K562 (cell line): ENCODE measurements at regions not wholly inside any gene's neighbourhood (a gene's known extent, or its start where the extent isn't known, plus 50 kb on each side); places are given as distances from the start of the nearest gene placed in this dataset.

Source experiments
- CBX3 ChIP-seq, 2 experiments: IDR thresholded peaks; 1 replicate in 1 of 2; 2 replicates in 1 of 2; pipeline ENCODE4 v1.6.1; 2012; ENCODE audit warnings: inconsistent platforms in 2 of 2, low read length in 2 of 2, borderline replicate concordance in 1 of 2, control low read depth in 1 of 2
- CTCF ChIP-seq, 3 experiments: IDR thresholded peaks in 2 of 3; conservative IDR thresholded peaks in 1 of 3; 2 replicates each; pipeline ENCODE4 v1.5.1; 2011 to 2012; ENCODE audit warnings: low read length in 3 of 3, mild to moderate bottlenecking in 3 of 3, control low read depth in 2 of 3, improper control_type of control experiment in 1 of 3, inconsistent platforms in 1 of 3, low read depth in 1 of 3, mixed read lengths in 1 of 3, moderate library complexity in 1 of 3; ENCODE audit not compliant: insufficient read depth in 2 of 3
- DPF2 ChIP-seq: fragments of 450-650 bp; IDR thresholded peaks from 2 replicates; pipeline ENCODE4 v1.6.1; 2016
- E2F3 ChIP-seq: fragments of 250-450 bp; sonication (Bioruptor Pico); IDR thresholded peaks from 2 replicates; pipeline ENCODE4 v1.4.0; 2020; ENCODE audit warnings: mild to moderate bottlenecking
- EZH2 ChIP-seq: IDR thresholded peaks from 2 replicates; pipeline ENCODE4 v1.6.1; 2012; ENCODE audit warnings: low read depth, mild to moderate bottlenecking, inconsistent platforms, low read length, borderline replicate concordance
- GTF2F1 ChIP-seq: IDR thresholded peaks from 2 replicates; pipeline ENCODE4 v1.6.1; 2011; ENCODE audit warnings: low read depth, low read length, improper control_type of control experiment
- HDAC1 ChIP-seq, 2 experiments: fragments of 450-650 bp; IDR thresholded peaks; 2 replicates each; pipeline ENCODE4 v1.6.1; 2016 to 2017; ENCODE audit warnings: inconsistent platforms in 1 of 2, mild to moderate bottlenecking in 1 of 2, moderate library complexity in 1 of 2
- MYC ChIP-seq, 2 experiments: fragments of 250-450 bp in 1 of 2; sonication (Bioruptor Pico) in 1 of 2; IDR thresholded peaks; 2 replicates each; pipeline versions ENCODE4 v1.5.1 to v1.6.1; 2012 to 2021; ENCODE audit warnings: low read depth in 2 of 2, borderline replicate concordance in 1 of 2, improper control_type of control experiment in 1 of 2, low read length in 1 of 2, mild to moderate bottlenecking in 1 of 2, moderate library complexity in 1 of 2
- POLR2A ChIP-seq: fragments of 450-650 bp; conservative IDR thresholded peaks from 2 replicates; pipeline ENCODE4 v1.6.1; 2016
- POLR2AphosphoS5 ChIP-seq: IDR thresholded peaks from 2 replicates; pipeline ENCODE4 v1.6.1; 2011; ENCODE audit warnings: mild to moderate bottlenecking, low read depth, low read length, moderate library complexity; ENCODE audit not compliant: control insufficient read depth, insufficient read depth
- TAF1 ChIP-seq: IDR thresholded peaks from 2 replicates; pipeline ENCODE4 v1.6.1; 2011; ENCODE audit warnings: mild to moderate bottlenecking, low read length, moderate library complexity; ENCODE audit not compliant: insufficient read depth, control insufficient read depth, severe bottlenecking; ENCODE audit errors: extremely low read depth
- XRCC3 ChIP-seq: fragments of 450-650 bp; IDR thresholded peaks from 2 replicates; pipeline ENCODE4 v1.6.1; 2017; ENCODE audit warnings: mild to moderate bottlenecking, moderate library complexity
- ZNF324 ChIP-seq: fragments of 250-450 bp; sonication (Bioruptor Pico); IDR thresholded peaks from 2 replicates; pipeline ENCODE4 v1.4.0; 2020; ENCODE audit warnings: mild to moderate bottlenecking
- TF ChIP-seq, protein P1 (sequence below): fragments of 200-600 bp; sonication (generic); IDR thresholded peaks from one replicate; pipeline ENCODE4 v1.6.1; 2012; ENCODE audit warnings: mild to moderate bottlenecking, low read depth, low read length, inconsistent platforms

- TF ChIP-seq ZNF324 (CRISPR knock-in tag): no peak
- no peak for TF ChIP-seq POLR2AphosphoS5
- no peak for TF ChIP-seq E2F3 (CRISPR knock-in tag)
- no peak for TF ChIP-seq TAF1
- no peak for TF ChIP-seq CBX3 (IDR thresholded peaks at IDR 0.05; ENCODE audit: borderline replicate concordance in 1 of 2, low read length in 2 of 2)
- no peak for TF ChIP-seq EZH2
- no peak for TF ChIP-seq XRCC3
- no peak for TF ChIP-seq POLR2A
- TF ChIP-seq DPF2: no peak
- no peak for TF ChIP-seq GTF2F1
- no peak for TF ChIP-seq HDAC1 (IDR thresholded peaks at IDR 0.05)
- TF ChIP-seq MYC (IDR thresholded peaks at IDR 0.05; ENCODE audit: low read depth, low read length): no peak
- no peak for TF ChIP-seq MYC (CRISPR knock-in tag; IDR thresholded peaks at IDR 0.05; ENCODE audit: borderline replicate concordance, low read depth)
- TF ChIP-seq, protein P1, sequence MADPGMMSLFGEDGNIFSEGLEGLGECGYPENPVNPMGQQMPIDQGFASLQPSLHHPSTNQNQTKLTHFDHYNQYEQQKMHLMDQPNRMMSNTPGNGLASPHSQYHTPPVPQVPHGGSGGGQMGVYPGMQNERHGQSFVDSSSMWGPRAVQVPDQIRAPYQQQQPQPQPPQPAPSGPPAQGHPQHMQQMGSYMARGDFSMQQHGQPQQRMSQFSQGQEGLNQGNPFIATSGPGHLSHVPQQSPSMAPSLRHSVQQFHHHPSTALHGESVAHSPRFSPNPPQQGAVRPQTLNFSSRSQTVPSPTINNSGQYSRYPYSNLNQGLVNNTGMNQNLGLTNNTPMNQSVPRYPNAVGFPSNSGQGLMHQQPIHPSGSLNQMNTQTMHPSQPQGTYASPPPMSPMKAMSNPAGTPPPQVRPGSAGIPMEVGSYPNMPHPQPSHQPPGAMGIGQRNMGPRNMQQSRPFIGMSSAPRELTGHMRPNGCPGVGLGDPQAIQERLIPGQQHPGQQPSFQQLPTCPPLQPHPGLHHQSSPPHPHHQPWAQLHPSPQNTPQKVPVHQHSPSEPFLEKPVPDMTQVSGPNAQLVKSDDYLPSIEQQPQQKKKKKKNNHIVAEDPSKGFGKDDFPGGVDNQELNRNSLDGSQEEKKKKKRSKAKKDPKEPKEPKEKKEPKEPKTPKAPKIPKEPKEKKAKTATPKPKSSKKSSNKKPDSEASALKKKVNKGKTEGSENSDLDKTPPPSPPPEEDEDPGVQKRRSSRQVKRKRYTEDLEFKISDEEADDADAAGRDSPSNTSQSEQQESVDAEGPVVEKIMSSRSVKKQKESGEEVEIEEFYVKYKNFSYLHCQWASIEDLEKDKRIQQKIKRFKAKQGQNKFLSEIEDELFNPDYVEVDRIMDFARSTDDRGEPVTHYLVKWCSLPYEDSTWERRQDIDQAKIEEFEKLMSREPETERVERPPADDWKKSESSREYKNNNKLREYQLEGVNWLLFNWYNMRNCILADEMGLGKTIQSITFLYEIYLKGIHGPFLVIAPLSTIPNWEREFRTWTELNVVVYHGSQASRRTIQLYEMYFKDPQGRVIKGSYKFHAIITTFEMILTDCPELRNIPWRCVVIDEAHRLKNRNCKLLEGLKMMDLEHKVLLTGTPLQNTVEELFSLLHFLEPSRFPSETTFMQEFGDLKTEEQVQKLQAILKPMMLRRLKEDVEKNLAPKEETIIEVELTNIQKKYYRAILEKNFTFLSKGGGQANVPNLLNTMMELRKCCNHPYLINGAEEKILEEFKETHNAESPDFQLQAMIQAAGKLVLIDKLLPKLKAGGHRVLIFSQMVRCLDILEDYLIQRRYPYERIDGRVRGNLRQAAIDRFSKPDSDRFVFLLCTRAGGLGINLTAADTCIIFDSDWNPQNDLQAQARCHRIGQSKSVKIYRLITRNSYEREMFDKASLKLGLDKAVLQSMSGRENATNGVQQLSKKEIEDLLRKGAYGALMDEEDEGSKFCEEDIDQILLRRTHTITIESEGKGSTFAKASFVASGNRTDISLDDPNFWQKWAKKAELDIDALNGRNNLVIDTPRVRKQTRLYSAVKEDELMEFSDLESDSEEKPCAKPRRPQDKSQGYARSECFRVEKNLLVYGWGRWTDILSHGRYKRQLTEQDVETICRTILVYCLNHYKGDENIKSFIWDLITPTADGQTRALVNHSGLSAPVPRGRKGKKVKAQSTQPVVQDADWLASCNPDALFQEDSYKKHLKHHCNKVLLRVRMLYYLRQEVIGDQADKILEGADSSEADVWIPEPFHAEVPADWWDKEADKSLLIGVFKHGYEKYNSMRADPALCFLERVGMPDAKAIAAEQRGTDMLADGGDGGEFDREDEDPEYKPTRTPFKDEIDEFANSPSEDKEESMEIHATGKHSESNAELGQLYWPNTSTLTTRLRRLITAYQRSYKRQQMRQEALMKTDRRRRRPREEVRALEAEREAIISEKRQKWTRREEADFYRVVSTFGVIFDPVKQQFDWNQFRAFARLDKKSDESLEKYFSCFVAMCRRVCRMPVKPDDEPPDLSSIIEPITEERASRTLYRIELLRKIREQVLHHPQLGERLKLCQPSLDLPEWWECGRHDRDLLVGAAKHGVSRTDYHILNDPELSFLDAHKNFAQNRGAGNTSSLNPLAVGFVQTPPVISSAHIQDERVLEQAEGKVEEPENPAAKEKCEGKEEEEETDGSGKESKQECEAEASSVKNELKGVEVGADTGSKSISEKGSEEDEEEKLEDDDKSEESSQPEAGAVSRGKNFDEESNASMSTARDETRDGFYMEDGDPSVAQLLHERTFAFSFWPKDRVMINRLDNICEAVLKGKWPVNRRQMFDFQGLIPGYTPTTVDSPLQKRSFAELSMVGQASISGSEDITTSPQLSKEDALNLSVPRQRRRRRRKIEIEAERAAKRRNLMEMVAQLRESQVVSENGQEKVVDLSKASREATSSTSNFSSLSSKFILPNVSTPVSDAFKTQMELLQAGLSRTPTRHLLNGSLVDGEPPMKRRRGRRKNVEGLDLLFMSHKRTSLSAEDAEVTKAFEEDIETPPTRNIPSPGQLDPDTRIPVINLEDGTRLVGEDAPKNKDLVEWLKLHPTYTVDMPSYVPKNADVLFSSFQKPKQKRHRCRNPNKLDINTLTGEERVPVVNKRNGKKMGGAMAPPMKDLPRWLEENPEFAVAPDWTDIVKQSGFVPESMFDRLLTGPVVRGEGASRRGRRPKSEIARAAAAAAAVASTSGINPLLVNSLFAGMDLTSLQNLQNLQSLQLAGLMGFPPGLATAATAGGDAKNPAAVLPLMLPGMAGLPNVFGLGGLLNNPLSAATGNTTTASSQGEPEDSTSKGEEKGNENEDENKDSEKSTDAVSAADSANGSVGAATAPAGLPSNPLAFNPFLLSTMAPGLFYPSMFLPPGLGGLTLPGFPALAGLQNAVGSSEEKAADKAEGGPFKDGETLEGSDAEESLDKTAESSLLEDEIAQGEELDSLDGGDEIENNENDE: no peak
- no peak for TF ChIP-seq CTCF (IDR thresholded peaks at IDR 0.05 in 2 of 3, conservative IDR thresholded peaks at IDR 0.05 in 1 of 3; ENCODE audit: insufficient read depth in 2 of 3, low read depth in 1 of 3, low read length in 3 of 3)
Observed at GRCh38 chr6:80789912-80790570, 683.6 kb downstream of the BCKDHB start.
